ENCODE measurements at regions not wholly inside any gene's neighbourhood (a gene's known extent, or its start where the extent isn't known, plus 50 kb on each side); places are given as distances from the start of the nearest gene placed in this dataset.

DNA sequence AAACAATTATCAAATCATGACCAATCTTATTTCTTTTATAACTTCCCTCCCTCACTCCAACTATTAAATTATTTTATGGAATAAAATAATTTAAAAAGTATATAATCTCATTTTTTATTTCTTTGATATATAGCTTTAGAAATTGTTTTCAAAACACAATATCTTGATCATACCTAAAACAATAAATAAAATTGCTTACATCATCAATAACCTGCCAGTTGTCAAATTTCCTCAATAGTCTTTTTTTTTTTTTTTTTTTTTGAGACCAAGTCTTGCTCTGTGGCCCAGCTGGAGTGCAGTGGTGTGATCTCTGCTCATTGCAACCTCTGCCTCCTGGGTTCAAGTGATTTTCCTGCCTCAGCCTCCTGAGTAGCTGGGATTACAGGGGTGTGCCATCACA lies 60.1 kb upstream of the ELOVL5 start:
- H3K27me3 ChIP-seq (ENCODE audit: control insufficient read depth, insufficient read depth, low read length), result no peaks in the 10 kb centered on the region
- FAIRE-seq (no peak), DNase-seq (ENCODE audit: low read depth) (no peak)
- TF ChIP-seq, protein P1, sequence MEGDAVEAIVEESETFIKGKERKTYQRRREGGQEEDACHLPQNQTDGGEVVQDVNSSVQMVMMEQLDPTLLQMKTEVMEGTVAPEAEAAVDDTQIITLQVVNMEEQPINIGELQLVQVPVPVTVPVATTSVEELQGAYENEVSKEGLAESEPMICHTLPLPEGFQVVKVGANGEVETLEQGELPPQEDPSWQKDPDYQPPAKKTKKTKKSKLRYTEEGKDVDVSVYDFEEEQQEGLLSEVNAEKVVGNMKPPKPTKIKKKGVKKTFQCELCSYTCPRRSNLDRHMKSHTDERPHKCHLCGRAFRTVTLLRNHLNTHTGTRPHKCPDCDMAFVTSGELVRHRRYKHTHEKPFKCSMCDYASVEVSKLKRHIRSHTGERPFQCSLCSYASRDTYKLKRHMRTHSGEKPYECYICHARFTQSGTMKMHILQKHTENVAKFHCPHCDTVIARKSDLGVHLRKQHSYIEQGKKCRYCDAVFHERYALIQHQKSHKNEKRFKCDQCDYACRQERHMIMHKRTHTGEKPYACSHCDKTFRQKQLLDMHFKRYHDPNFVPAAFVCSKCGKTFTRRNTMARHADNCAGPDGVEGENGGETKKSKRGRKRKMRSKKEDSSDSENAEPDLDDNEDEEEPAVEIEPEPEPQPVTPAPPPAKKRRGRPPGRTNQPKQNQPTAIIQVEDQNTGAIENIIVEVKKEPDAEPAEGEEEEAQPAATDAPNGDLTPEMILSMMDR (IDR thresholded peaks at IDR 0.05; ENCODE audit: insufficient read depth, low read length, severe bottlenecking), result no peak
- no peak overlapping the region for H3K4me3 ChIP-seq (ENCODE audit: low read depth, low read length)
- H3K36me3 ChIP-seq (ENCODE audit: control insufficient read depth, insufficient read depth, low read length), result no peaks in the 10 kb centered on the region

DNA sequence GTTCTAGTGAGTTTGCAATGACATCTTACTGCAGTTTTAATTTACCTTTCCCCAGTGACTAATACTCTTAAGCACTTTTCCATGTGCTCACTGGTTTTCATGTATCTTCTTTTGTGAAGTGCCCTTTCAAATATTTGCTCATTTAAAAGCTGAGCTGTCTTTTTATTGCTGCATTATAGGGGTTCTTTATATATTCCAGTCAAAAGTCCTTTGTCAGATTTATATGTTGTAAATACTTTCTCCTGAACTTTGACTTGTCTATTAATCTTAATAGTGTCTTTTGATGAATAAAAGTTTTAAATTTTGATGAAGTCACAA lies 50.2 kb upstream of the ELOVL5 start:
- no peak overlapping the region for H3K4me3 ChIP-seq (ENCODE audit: low read depth, low read length)
- FAIRE-seq, result no peak
- TF ChIP-seq, protein P1 (IDR thresholded peaks at IDR 0.05; ENCODE audit: insufficient read depth, low read length, severe bottlenecking), result no peak
- no peaks in the 10 kb centered on the region for H3K27me3 ChIP-seq (ENCODE audit: control insufficient read depth, insufficient read depth, low read length)
- no peaks in the 10 kb centered on the region for H3K36me3 ChIP-seq (ENCODE audit: control insufficient read depth, insufficient read depth, low read length)
- peak; percentile 8 for DNase-seq (ENCODE audit: low read depth)

DNA sequence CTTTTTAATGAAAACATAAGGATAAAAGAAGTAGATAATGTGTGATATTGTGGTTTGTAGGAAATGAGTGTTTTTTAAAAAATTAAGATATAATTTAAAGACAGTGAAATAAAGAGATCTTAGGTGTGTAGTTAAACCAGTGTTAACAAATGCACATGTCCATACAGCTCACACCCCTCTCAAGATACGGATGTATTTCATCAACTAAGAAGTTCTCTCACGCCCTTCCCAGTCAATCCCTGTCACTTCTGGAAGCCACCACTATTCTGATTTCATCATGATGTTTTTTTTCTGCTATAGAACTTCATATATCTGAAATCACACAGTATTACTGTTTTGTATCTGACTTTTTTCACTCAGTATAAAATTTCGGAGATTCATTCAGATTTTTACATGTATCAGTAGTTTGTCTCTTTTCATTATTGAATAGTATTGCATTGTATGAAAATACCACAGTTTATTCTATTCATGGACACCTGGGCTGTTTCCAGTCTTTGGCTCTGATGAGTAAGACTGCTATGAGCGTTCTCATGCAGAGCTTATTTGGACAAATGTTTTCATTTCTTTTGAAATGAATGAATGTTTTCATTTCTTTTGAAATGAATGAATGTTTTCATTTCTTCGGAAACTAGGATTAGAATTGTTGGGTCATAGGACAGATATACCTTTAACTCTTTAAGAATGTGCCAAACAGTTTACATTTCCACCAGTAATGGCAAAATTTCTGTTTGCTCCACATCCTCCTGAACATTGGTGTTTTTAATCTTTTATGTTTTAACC lies 49.7 kb upstream of the ELOVL5 start:
- TF ChIP-seq, protein P1 (IDR thresholded peaks at IDR 0.05; ENCODE audit: insufficient read depth, low read length, severe bottlenecking), result no peak
- DNase-seq (ENCODE audit: low read depth) (no peak), FAIRE-seq (no peak)
- Histone ChIP-seq H3K36me3 (ENCODE audit: control insufficient read depth, insufficient read depth, low read length) (no peaks in the 10 kb centered on the region), H3K4me3 (ENCODE audit: low read depth, low read length) (no peak overlapping the region), H3K27me3 (ENCODE audit: control insufficient read depth, insufficient read depth, low read length) (no peaks in the 10 kb centered on the region)

Measured in bronchial epithelial cell (primary cell).